KMS-11 (cell line): ENCODE measurements at regions not wholly inside any gene's neighbourhood (a gene's known extent, or its start where the extent isn't known, plus 50 kb on each side); places are given as distances from the start of the nearest gene placed in this dataset.

Experiments
- H2AFZ ChIP-seq: fragments of 200-600 bp; sonication (generic); 2 replicates; pipeline ENCODE4 v1.6.1; 2016; ENCODE audit warnings: antibody characterized with exemption, mixed run types, low read depth
- H3K27ac ChIP-seq: fragments of 200-600 bp; sonication (generic); 2 replicates; pipeline ENCODE4 v1.6.1; 2016; ENCODE audit warnings: mild to moderate bottlenecking, mixed run types
- H3K27me3 ChIP-seq: fragments of 200-600 bp; sonication (generic); 2 replicates; pipeline ENCODE4 v1.6.1; 2017; ENCODE audit warnings: mild to moderate bottlenecking, low read depth, mixed run types, moderate library complexity; ENCODE audit not compliant: insufficient read depth
- H3K36me3 ChIP-seq: fragments of 200-600 bp; sonication (generic); 2 replicates; pipeline ENCODE4 v1.6.1; 2017; ENCODE audit warnings: mild to moderate bottlenecking, mixed run types; ENCODE audit not compliant: insufficient read depth
- H3K4me1 ChIP-seq: fragments of 200-600 bp; sonication (generic); 2 replicates; pipeline ENCODE4 v1.6.1; 2016; ENCODE audit warnings: mild to moderate bottlenecking, low read depth, mixed run types; ENCODE audit not compliant: poor library complexity, severe bottlenecking
- H3K4me2 ChIP-seq: fragments of 200-600 bp; sonication (generic); 2 replicates; pipeline ENCODE4 v1.7.0; 2016; ENCODE audit warnings: mild to moderate bottlenecking, mixed run types
- H3K4me3 ChIP-seq: fragments of 200-600 bp; sonication (generic); IDR thresholded peaks from 2 replicates; pipeline ENCODE4 v1.6.1; 2017; ENCODE audit warnings: low read depth, low read length, mixed read lengths; ENCODE audit not compliant: insufficient read depth
- H3K79me2 ChIP-seq: fragments of 200-600 bp; sonication (generic); 2 replicates; pipeline ENCODE4 v1.6.1; 2016; ENCODE audit warnings: low read depth, mixed run types; ENCODE audit not compliant: insufficient read depth
- H3K9ac ChIP-seq: fragments of 200-600 bp; sonication (generic); 2 replicates; pipeline ENCODE4 v1.6.1; 2016; ENCODE audit warnings: mild to moderate bottlenecking, mixed run types
- H4K20me1 ChIP-seq: fragments of 200-600 bp; sonication (generic); 2 replicates; pipeline ENCODE4 v1.6.1; 2016; ENCODE audit warnings: mild to moderate bottlenecking, mixed run types; ENCODE audit not compliant: insufficient read depth
- CTCF ChIP-seq: fragments of 200-600 bp; sonication (generic); conservative IDR thresholded peaks from 2 replicates; pipeline ENCODE4 v1.6.1; 2017; ENCODE audit warnings: low read depth, mild to moderate bottlenecking, antibody characterized with exemption, low read length, moderate library complexity, mixed read lengths

GRCh38 chr3:6706777-6707176 lies 154.1 kb upstream of the GRM7 start:
- H2AFZ ChIP-seq, result no peak overlapping the region
- H3K27me3 ChIP-seq, result no peaks in the 10 kb centered on the region
- H3K36me3 ChIP-seq, result no peaks in the 10 kb centered on the region
- no peak overlapping the region for H3K4me3 ChIP-seq
- no peak overlapping the region for H3K4me2 ChIP-seq
- no peaks in the 10 kb centered on the region for H3K4me1 ChIP-seq
- no peak overlapping the region for H3K27ac ChIP-seq
- no peak overlapping the region for H3K9ac ChIP-seq
- H4K20me1 ChIP-seq, result no peaks in the 10 kb centered on the region
- TF ChIP-seq CTCF, result no peak
- H3K79me2 ChIP-seq, result no peaks in the 10 kb centered on the region

DNA sequence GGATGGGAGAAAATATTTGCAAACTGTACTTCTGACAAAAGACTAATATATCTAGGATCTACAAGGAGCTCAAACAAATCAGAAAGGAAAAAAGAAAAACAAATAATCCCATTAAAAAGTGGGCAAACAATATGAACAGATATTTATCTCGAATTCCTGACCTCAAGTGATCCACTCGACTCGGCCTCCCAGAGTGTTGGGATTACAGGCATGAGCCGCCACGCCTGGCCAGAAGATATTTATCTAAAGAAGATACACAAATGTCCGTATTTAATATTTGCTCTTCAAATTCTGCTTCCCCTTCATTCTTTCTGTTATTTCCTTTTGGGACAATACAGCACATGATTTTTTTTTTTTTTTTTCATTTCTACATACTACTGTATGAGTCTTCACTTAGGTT lies 151.7 kb upstream of the GRM7 start:
- H3K27ac ChIP-seq, result no peak overlapping the region
- H3K4me1 ChIP-seq, result no peaks in the 10 kb centered on the region
- no peaks in the 10 kb centered on the region for H3K79me2 ChIP-seq
- no peaks in the 10 kb centered on the region for H3K36me3 ChIP-seq
- H4K20me1 ChIP-seq, result no peaks in the 10 kb centered on the region
- H3K9ac ChIP-seq, result no peak overlapping the region
- no peaks in the 10 kb centered on the region for H3K27me3 ChIP-seq
- no peak overlapping the region for H3K4me3 ChIP-seq
- no peak overlapping the region for H2AFZ ChIP-seq
- no peak overlapping the region for H3K4me2 ChIP-seq
- no peak for TF ChIP-seq CTCF

DNA sequence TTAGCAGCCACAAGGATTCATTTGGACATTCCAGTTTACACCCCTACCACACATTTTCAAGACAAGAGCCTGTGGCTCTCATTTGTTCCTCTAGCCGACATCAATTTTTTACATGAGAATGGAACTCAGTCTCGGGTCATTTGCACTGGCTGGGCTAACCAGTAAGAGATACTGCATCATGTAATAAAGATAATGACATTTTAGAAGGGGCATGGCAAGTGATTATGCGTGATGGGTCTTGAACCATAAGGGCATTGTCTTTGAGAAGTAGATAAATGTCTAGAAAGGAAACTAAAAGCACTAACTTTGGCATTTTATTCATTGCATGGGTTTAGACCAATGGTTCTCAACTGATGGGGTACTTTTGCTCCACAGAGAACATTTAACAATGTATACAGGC lies 146.0 kb upstream of the GRM7 start:
- TF ChIP-seq CTCF, result no peak
- H2AFZ ChIP-seq, result no peak overlapping the region

DNA sequence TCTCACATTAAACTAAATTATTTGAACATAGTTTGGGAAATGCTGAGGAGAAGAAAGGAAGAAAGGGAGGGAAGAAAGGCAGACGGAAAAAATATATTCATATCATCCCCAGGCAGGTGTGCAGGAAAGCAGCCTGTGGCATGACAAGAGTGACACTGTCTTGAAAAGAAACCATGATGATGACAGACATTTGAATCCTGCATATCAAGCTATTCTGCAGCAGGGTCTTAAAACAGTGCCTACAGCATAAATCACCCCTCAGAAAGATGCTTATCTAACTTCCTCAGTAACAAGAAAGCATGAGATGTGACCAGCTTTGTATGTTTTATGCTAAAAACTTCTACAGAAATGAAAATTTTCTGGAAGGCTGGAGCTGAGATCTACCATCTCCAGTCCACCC lies 144.5 kb upstream of the GRM7 start:
- Histone ChIP-seq H3K79me2 (no peaks in the 10 kb centered on the region), H3K36me3 (no peaks in the 10 kb centered on the region), H3K9ac (no peak overlapping the region), H4K20me1 (no peaks in the 10 kb centered on the region), H3K4me3 (no peak overlapping the region), H3K4me2 (no peak overlapping the region), H3K27ac (no peak overlapping the region), H3K27me3 (no peaks in the 10 kb centered on the region), H2AFZ (no peak overlapping the region), H3K4me1 (no peaks in the 10 kb centered on the region)
- TF ChIP-seq CTCF, result no peak

More for the DNA sequence above, 146.0 kb upstream of the GRM7 start:
- H3K4me2 ChIP-seq, result no peak overlapping the region
- H3K9ac ChIP-seq, result no peak overlapping the region
- H3K4me3 ChIP-seq, result no peak overlapping the region
- H3K27ac ChIP-seq, result no peak overlapping the region
- no peaks in the 10 kb centered on the region for H3K36me3 ChIP-seq
- no peaks in the 10 kb centered on the region for H3K79me2 ChIP-seq
- no peaks in the 10 kb centered on the region for H3K4me1 ChIP-seq
- no peaks in the 10 kb centered on the region for H4K20me1 ChIP-seq
- no peaks in the 10 kb centered on the region for H3K27me3 ChIP-seq
